GM18519 (cell line): ENCODE measurements at regions not wholly inside any gene's neighbourhood (a gene's known extent, or its start where the extent isn't known, plus 50 kb on each side); places are given as distances from the start of the nearest gene placed in this dataset.
"Not testable (repeated sequence)": the region's sequence is repeated elsewhere in the genome, so short reads cannot be mapped to it uniquely, and the experiment has no call there.

Experiments used
- ATAC-seq: cut with Tn5 transposase; IDR thresholded peaks from one replicate; pipeline ENCODE4 v1.9.1; 2021; ENCODE audit warnings: mild to moderate bottlenecking, moderate library complexity; ENCODE audit not compliant: unreplicated experiment, low FRiP score

GRCh38 chr12:59164226-59164625 is 243.9 kb upstream of the LRIG3 start:
- ATAC-seq: no peak

GRCh38 chr12:59158681-59159080 is 238.4 kb upstream of the LRIG3 start:
- no peak for ATAC-seq

- ATAC-seq: no peak
Measured at GRCh38 chr12:59158066-59158465, 237.8 kb upstream of the LRIG3 start.

GRCh38 chr12:59155448-59155847 is 235.1 kb upstream of the LRIG3 start:
- no peak for ATAC-seq

GRCh38 chr12:59151243-59151642 is 230.9 kb upstream of the LRIG3 start:
- ATAC-seq: no peak

- ATAC-seq: peak; percentile 100
Measured at GRCh38 chr12:59149995-59150642, 229.8 kb upstream of the LRIG3 start.

- no peak for ATAC-seq
Measured at GRCh38 chr12:59147791-59148190, 227.5 kb upstream of the LRIG3 start.

GRCh38 chr12:59142183-59142790 is 222.0 kb upstream of the LRIG3 start:
- no peak for ATAC-seq

- ATAC-seq: no peak
Measured at GRCh38 chr12:59134750-59135149, 214.4 kb upstream of the LRIG3 start.

- ATAC-seq: no peak
Measured at GRCh38 chr12:59131462-59131861, 211.2 kb upstream of the LRIG3 start.

- ATAC-seq: no peak
Measured at GRCh38 chr12:59122784-59123183, 202.5 kb upstream of the LRIG3 start.

GRCh38 chr12:59121451-59121850 is 201.1 kb upstream of the LRIG3 start:
- ATAC-seq: no peak

GRCh38 chr12:59119676-59120075 is 199.4 kb upstream of the LRIG3 start:
- no peak for ATAC-seq

GRCh38 chr12:59118356-59118755 is 198.1 kb upstream of the LRIG3 start:
- no peak for ATAC-seq

- no peak for ATAC-seq
Measured at GRCh38 chr12:59115995-59116394, 195.7 kb upstream of the LRIG3 start.

GRCh38 chr12:59115526-59115925 is 195.2 kb upstream of the LRIG3 start:
- ATAC-seq: no peak

GRCh38 chr12:59113831-59114615 is 193.7 kb upstream of the LRIG3 start:
- ATAC-seq: peak; percentile 83

- no peak for ATAC-seq
Measured at GRCh38 chr12:59111851-59112250, 191.5 kb upstream of the LRIG3 start.

GRCh38 chr12:59108516-59108915 is 188.2 kb upstream of the LRIG3 start:
- ATAC-seq: not testable (repeated sequence)

- ATAC-seq: no peak
Measured at GRCh38 chr12:59100585-59100984, 180.3 kb upstream of the LRIG3 start.

- no peak for ATAC-seq
Measured at GRCh38 chr12:59097876-59098275, 177.6 kb upstream of the LRIG3 start.

- ATAC-seq: no peak
Measured at GRCh38 chr12:59096246-59096645, 175.9 kb upstream of the LRIG3 start.
